Activated CD4-positive, alpha-beta T cell treated with anti-CD3 and anti-CD28 coated beads, Interleukin-2, amount 50 U/mL, for 24 hours (primary cell): ENCODE measurements at regions not wholly inside any gene's neighbourhood (a gene's known extent, or its start where the extent isn't known, plus 50 kb on each side); places are given as distances from the start of the nearest gene placed in this dataset.

Experiments
- DNase-seq, 2 donors: peaks; one replicate each; pipeline ENCODE4 v3.0.0-alpha.2; 2020; ENCODE audit warnings: low read depth in 1 of 2, low spot score in 1 of 2

GRCh38 chr16:87165151-87165550 is 152.0 kb downstream of the C16orf95 start:
- DNase-seq: no peak

DNA sequence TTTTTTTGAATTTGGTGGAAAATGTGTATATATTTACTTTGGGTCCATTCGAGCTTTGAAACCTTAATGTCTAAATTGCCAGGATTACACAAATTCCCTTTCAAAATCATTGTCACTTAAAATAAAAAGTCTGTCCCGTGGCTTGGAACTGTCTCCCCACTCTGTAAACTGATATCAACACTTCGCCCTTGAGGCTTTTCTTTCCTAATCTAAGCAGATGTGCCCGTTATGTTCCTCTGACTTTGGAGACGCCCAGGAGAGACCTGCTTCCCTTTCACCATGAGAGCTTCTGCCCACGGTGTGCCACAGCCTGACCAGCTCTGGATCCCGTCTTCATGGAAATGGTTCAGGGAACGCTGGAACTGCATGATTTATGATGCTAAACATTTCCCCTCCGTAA is 151.3 kb downstream of the C16orf95 start:
- DNase-seq: no peak

- no peak for DNase-seq
Observed at GRCh38 chr16:87166321-87166720, 150.9 kb downstream of the C16orf95 start.

- no peak for DNase-seq
Observed at GRCh38 chr16:87166934-87167333, 150.3 kb downstream of the C16orf95 start.

GRCh38 chr16:87169509-87169995 is 147.6 kb downstream of the C16orf95 start:
- DNase-seq: no peak

GRCh38 chr16:87170310-87170709 is 146.9 kb downstream of the C16orf95 start:
- no peak for DNase-seq

- DNase-seq: no peak
Observed at GRCh38 chr16:87171723-87172122, 145.5 kb downstream of the C16orf95 start.

DNA sequence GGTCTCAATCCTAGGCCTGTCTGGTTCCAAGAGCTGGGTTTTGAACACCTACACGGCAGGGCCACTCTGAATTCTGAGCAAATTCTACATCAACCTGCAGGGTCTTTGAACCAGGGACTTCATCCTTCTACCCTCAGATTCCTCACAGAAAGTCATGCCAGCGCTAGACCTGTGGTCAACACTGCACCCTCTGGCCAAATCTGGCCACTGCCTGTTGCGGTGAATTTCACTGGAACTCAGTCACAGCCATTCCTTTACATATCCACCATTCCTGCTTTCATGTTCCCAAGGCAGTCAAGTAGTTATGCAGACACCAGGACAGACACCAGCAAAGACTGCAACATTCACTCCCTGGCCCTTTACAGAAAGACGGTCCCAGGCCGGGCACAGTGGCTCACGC is 144.6 kb downstream of the C16orf95 start:
- DNase-seq: no peak

GRCh38 chr16:87173294-87173893 is 143.8 kb downstream of the C16orf95 start:
- DNase-seq: no peak

- DNase-seq: no peak
Observed at GRCh38 chr16:87174061-87174460, 143.1 kb downstream of the C16orf95 start.

GRCh38 chr16:87176735-87177134 is 140.5 kb downstream of the C16orf95 start:
- no peak for DNase-seq

- DNase-seq: no peak
Observed at GRCh38 chr16:87177673-87178072, 139.5 kb downstream of the C16orf95 start.

GRCh38 chr16:87178177-87178863 is 138.9 kb downstream of the C16orf95 start:
- no peak for DNase-seq

- no peak for DNase-seq
Observed at GRCh38 chr16:87178977-87179376, 138.2 kb downstream of the C16orf95 start.

DNA sequence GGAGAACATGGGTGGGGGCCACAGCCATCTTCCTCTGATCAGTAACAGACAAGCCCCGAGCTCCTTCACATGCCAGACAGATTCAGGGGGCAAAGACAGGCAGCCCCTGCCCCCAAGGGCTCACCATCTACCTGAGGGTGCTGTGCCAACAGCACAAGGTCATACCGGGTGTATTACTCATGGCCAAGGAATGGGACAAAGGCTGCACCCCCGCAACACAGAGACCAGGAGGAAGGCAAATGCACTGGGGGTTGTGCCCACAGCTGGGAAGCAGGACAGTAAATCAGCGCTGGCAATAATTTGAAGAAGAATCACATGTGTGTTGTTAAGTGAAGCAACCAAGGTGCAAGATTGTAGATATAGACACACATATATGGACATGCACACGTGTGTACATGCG is 137.1 kb downstream of the C16orf95 start:
- DNase-seq: no peak

GRCh38 chr16:87182759-87183158 is 134.4 kb downstream of the C16orf95 start:
- DNase-seq: no peak

GRCh38 chr16:87183647-87184046 is 133.5 kb downstream of the C16orf95 start:
- DNase-seq: no peak

DNA sequence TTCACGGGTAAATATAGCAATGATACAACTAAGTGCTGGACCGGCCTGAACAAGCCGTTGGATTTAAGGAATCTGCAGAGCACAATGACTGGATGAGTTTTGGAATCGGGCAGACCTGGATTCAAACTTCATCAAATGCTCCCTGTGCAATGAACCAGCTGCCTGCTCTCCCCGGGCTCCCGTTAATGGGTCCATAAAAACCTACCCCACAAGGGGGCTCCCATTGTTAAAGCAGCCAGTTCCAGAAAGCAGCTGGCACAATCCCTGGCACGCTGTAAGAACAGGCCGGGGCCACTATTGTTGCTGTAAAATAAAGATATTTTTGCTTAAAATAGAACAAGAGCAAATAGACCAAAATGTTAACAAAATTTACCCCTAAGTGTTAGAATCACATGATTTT is 131.9 kb downstream of the C16orf95 start:
- DNase-seq: no peak

- no peak for DNase-seq
Observed at GRCh38 chr16:87185983-87186382, 131.2 kb downstream of the C16orf95 start.

DNA sequence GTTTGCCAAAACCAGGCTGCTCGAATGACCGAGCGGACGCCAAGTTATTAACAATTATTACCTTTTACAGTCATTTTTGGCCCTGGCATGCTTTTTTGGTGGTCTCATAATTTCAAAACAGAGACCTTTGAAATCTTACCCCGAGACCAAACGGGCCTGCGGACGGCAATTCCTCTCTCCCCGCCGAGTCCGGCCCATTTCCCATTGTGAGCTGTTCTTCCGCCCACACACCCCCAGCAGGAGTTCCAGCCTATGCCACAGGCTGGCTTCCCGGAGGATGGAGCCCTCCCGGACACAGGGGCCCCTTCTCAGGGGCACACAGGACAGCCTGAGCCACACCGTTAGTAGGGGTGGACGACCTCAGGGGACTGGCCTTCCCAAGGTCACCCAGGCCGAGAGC is 130.7 kb downstream of the C16orf95 start:
- no peak for DNase-seq

DNA sequence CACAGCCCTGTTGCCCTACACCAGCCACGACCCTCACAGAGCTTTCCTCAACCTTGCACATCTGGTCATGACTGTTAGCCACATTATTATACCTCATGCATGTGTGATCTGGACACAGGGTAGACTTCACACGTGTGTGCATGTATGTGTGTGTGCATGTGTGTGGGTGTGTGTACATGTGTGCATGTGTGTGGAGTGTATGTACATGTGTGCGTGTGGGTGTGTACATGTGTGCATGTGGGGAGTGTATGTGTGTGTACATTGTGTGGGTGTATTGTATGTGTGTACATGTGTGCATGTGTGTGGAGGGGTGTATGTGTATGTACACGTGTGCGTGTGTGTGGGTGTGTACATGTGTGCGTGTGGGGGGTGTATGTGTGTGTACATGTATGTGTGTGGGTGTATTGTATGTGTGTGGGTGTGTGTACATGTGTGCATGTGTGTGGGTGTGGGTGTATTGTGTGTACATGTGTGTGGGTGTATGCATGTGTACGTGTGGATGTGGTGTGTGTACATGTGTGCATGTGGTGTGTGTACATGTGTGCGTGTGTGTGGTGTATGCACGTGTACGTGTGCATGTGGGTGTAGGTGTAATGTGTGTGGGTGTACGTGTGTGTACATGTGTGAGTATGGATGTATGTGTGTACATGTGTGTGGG is 130.2 kb downstream of the C16orf95 start:
- no peak for DNase-seq

- no peak for DNase-seq
Observed at GRCh38 chr16:87188104-87188503, 129.1 kb downstream of the C16orf95 start.
